ENCODE measurements at regions not wholly inside any gene's neighbourhood (a gene's known extent, or its start where the extent isn't known, plus 50 kb on each side); places are given as distances from the start of the nearest gene placed in this dataset.

DNA sequence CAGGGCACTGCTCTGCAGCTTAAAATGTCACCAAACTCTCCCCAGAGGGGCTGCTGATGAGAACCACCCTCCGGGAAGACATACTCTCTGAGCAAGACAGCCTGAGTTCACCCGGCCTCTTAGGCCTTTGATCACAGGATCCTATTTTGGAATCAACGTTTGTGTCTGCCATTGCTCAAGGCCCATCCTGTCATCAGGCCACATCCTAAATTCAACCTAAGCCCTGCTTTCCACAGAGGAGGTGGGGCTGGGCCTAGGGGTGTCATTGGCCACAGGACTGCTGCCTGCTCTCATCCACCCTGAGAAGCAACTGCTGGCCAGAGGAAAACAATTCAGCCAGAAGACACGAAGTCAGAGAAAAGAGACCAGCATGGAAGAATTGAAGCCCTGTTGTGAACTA is 351.1 kb upstream of the IRX2 start:
- no peak for FAIRE-seq
- Histone ChIP-seq H3K27me3 (no peaks in the 10 kb centered on the region), H3K36me3 (no peaks in the 10 kb centered on the region), H3K4me3 (no peak overlapping the region), H3K4me1 (no peaks in the 10 kb centered on the region), H3K9me3 (no peaks in the 10 kb centered on the region), H3K27ac (no peak overlapping the region)
- ATAC-seq = no peak
- TF ChIP-seq, protein P1, sequence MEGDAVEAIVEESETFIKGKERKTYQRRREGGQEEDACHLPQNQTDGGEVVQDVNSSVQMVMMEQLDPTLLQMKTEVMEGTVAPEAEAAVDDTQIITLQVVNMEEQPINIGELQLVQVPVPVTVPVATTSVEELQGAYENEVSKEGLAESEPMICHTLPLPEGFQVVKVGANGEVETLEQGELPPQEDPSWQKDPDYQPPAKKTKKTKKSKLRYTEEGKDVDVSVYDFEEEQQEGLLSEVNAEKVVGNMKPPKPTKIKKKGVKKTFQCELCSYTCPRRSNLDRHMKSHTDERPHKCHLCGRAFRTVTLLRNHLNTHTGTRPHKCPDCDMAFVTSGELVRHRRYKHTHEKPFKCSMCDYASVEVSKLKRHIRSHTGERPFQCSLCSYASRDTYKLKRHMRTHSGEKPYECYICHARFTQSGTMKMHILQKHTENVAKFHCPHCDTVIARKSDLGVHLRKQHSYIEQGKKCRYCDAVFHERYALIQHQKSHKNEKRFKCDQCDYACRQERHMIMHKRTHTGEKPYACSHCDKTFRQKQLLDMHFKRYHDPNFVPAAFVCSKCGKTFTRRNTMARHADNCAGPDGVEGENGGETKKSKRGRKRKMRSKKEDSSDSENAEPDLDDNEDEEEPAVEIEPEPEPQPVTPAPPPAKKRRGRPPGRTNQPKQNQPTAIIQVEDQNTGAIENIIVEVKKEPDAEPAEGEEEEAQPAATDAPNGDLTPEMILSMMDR (IDR thresholded peaks at IDR 0.05) = no peak
- DNase-seq = no peak
- intact Hi-C loops (cut with DNase I) = no loop called here
- 43 to 54% methylated on average over 4 of the region's 4 CpGs for WGBS, 2 donors

GRCh38 chr5:3101561-3101960 is 350.1 kb upstream of the IRX2 start:
- no peak for FAIRE-seq

DNA sequence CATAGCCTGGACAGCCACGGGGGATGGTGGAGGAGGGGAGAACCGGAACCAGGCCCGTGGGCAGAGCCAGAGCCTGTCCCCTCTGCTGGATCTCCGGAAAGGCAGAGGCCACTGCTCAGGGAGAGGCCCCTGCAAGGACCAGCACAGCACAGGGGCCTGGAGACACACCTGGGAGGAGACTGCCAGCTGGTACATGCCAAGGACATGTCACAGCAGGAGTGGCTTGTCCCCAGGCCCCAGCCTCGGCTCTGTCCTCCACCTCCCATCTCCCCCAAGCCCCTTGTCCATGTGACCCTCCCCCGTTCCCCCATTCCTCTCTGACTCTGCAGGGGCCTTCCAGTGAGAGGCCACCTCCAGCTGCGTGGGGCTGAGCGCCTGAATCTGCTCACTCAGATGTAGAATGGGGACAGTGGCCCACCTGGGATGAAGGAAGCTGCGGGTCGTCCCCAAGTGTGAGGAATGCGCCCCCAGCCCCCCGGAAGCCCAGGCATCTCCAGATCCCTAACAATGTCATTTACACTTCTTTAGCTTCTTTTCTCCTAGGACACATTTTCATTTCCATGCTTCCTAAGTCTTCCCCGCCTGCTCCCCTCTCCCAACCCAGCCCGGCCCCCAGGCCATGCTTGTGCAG is 349.6 kb upstream of the IRX2 start:
- TF ChIP-seq, protein P1 (IDR thresholded peaks at IDR 0.05) = no peak
- 19 to 22% methylated on average over 13 to 14 of the region's 14 CpGs for WGBS, 2 donors
- Histone ChIP-seq H3K27ac (no peak overlapping the region), H3K27me3 (no peaks in the 10 kb centered on the region), H3K9me3 (no peaks in the 10 kb centered on the region), H3K4me1 (no peaks in the 10 kb centered on the region), H3K4me3 (no peak overlapping the region), H3K36me3 (no peaks in the 10 kb centered on the region)
- FAIRE-seq = no peak
- no peak for ATAC-seq
- DNase-seq = no peak
- intact Hi-C loops (cut with DNase I) = no loop called here

More at GRCh38 chr5:3101561-3101960, 350.1 kb upstream of the IRX2 start:
- H3K4me1 ChIP-seq = no peaks in the 10 kb centered on the region
- ATAC-seq (no peak), DNase-seq (no peak)
- TF ChIP-seq, protein P1 (IDR thresholded peaks at IDR 0.05) = no peak
- H3K9me3 ChIP-seq = no peaks in the 10 kb centered on the region
- H3K27ac ChIP-seq = no peak overlapping the region
- WGBS, 2 donors = 21 to 25% methylated on average over 6 of the region's 6 CpGs
- intact Hi-C loops (cut with DNase I) = no loop called here
- no peak overlapping the region for H3K4me3 ChIP-seq
- H3K36me3 ChIP-seq = no peaks in the 10 kb centered on the region
- no peaks in the 10 kb centered on the region for H3K27me3 ChIP-seq

DNA sequence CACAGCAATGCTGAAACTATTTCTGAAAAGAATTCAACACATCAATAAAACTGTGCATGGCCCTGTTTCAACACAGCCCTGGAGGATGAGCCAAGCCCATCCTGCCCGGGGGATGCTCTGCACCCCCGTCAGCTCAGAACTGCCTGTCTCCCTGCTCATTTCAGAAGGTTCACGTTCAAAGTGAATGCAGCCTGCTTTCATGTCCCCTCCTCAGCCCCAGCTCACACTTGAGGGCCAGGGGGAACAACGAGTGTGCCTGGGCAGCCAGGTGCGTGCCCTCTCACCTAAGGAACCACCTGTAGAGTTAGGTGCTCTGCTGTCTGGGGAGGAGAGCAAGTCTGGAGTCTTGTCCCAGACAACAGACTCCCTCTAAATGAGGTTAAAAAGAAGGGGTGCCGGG is 348.5 kb upstream of the IRX2 start:
- ATAC-seq = no peak
- TF ChIP-seq, protein P1 (IDR thresholded peaks at IDR 0.05) = no peak
- 45 to 55% methylated on average over 6 of the region's 6 CpGs for WGBS, 2 donors
- Histone ChIP-seq H3K9me3 (no peaks in the 10 kb centered on the region), H3K4me1 (no peaks in the 10 kb centered on the region), H3K27me3 (no peaks in the 10 kb centered on the region), H3K36me3 (no peaks in the 10 kb centered on the region), H3K27ac (no peak overlapping the region), H3K4me3 (no peak overlapping the region)
- intact Hi-C loops (cut with DNase I) = no loop called here
- DNase-seq = no peak
- no peak for FAIRE-seq

DNA sequence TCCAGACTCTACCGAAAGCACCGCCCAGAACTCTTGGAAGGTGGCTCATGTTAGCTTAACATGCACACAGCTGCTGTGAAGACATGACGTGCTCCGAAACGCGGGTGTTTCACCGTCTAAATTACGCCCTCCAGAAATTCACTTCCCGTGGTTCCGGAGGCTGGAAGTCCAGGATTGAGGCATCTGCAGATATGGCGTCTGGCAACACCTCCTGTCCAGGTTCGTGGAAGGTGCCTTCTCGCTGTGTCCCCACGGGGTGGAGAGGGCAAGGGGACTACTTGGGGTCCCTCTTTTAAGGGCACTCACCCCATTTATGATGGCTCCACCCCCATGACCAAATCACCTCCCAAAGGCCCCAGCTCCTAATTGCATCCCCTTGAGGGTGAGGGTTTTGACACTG is 348.0 kb upstream of the IRX2 start:
- H3K27me3 ChIP-seq = no peaks in the 10 kb centered on the region
- TF ChIP-seq, protein P1 (IDR thresholded peaks at IDR 0.05) = no peak
- FAIRE-seq = no peak
- no peak for DNase-seq
- ATAC-seq = no peak
- H3K36me3 ChIP-seq = no peaks in the 10 kb centered on the region
- no peak overlapping the region for H3K27ac ChIP-seq
- intact Hi-C loops (cut with DNase I) = no loop called here
- WGBS, 2 donors = 62 to 68% methylated on average over 14 of the region's 14 CpGs
- H3K9me3 ChIP-seq = no peaks in the 10 kb centered on the region
- no peaks in the 10 kb centered on the region for H3K4me1 ChIP-seq
- H3K4me3 ChIP-seq = no peak overlapping the region

Data from pancreas (tissue), 10 donors.